ENCODE measurements at regions not wholly inside any gene's neighbourhood (a gene's known extent, or its start where the extent isn't known, plus 50 kb on each side); places are given as distances from the start of the nearest gene placed in this dataset.

- H3K4me3 ChIP-seq (ENCODE audit: insufficient read depth, low read depth, low read length): no peak overlapping the region
- intact Hi-C loops (cut with micrococcal nuclease) (no loop called here), dilution Hi-C loops (cut with HindIII; ENCODE audit: low sequenced_read_pairs, unreplicated experiment) (no loop called here), in situ Hi-C loops (cut with MboI; ENCODE audit: low sequenced_read_pairs) (no loop called here)
- ATAC-seq (ENCODE audit: low read depth) (no peak), DNase-seq (no peak)
- TF ChIP-seq MAZ (IDR thresholded peaks at IDR 0.05; ENCODE audit: borderline replicate concordance, low read depth, low read length) (no peak), FOS (IDR thresholded peaks at IDR 0.05; ENCODE audit: low read depth, low read length) (no peak), BHLHE40 (IDR thresholded peaks at IDR 0.05; ENCODE audit: low read depth, low read length) (no peak), RCOR1 (IDR thresholded peaks at IDR 0.05; ENCODE audit: insufficient replicate concordance, low read length) (no peak), MXI1 (IDR thresholded peaks at IDR 0.05; ENCODE audit: borderline replicate concordance, low read depth, low read length) (no peak), POLR2A (IDR thresholded peaks at IDR 0.05; ENCODE audit: low read depth, low read length) (no peak), MAFK (IDR thresholded peaks at IDR 0.05; ENCODE audit: low read depth, low read length) (no peak), USF2 (IDR thresholded peaks at IDR 0.05; ENCODE audit: low read depth, low read length) (no peak), NFE2L2 (IDR thresholded peaks at IDR 0.05; ENCODE audit: low read depth, low read length) (no peak), CHD1 (IDR thresholded peaks at IDR 0.05; ENCODE audit: low read depth, low read length) (no peak), SMC3 (IDR thresholded peaks at IDR 0.05; ENCODE audit: low read depth, low read length) (no peak), CEBPB (IDR thresholded peaks at IDR 0.05; ENCODE audit: low read depth, low read length) (no peak), CTCF (conservative IDR thresholded peaks at IDR 0.05; ENCODE audit: low read depth, low read length) (no peak), RFX5 (IDR thresholded peaks at IDR 0.05; ENCODE audit: low read depth, low read length) (no peak), ELK1 (IDR thresholded peaks at IDR 0.05; ENCODE audit: borderline replicate concordance, low read depth, low read length) (no peak), RAD21 (IDR thresholded peaks at IDR 0.05; ENCODE audit: low read length) (no peak)
- H3K23ac ChIP-seq (ENCODE audit: low read depth, low read length): no peak overlapping the region
- H3K27ac ChIP-seq (ENCODE audit: insufficient read depth, low read length): no peak overlapping the region
- no peak overlapping the region for H2AK5ac ChIP-seq (ENCODE audit: low read depth, low read length)
- no TSS peak for BruUV-seq (replicated peaks)
- no peak overlapping the region for H2BK5ac ChIP-seq (ENCODE audit: low read depth, low read length, poor library complexity, severe bottlenecking)
- H2BK15ac ChIP-seq (ENCODE audit: low read depth, low read length): no peak overlapping the region
- H3K4me1 ChIP-seq (ENCODE audit: control insufficient read depth, insufficient read depth, low read length): peaks cover 22% of the 10 kb centered on the region
- H3K9me3 ChIP-seq (ENCODE audit: control insufficient read depth, insufficient read depth, low read length): no peaks in the 10 kb centered on the region
- no peaks in the 10 kb centered on the region for H4K20me1 ChIP-seq (ENCODE audit: insufficient read depth, low read length)
- H3K4ac ChIP-seq (ENCODE audit: low read depth, low read length): no peak overlapping the region
- no peaks in the 10 kb centered on the region for H3K79me1 ChIP-seq (ENCODE audit: low read depth in 1 of 2, low read length in 2 of 2)
- no peak overlapping the region for H4K5ac ChIP-seq (ENCODE audit: low read depth, low read length)
- no peak overlapping the region for H2AFZ ChIP-seq (replicated peaks; ENCODE audit: low read length, poor library complexity)
- no peak overlapping the region for H3K9ac ChIP-seq (ENCODE audit: low read depth, low read length)
- no peak overlapping the region for H3K14ac ChIP-seq (replicated peaks; ENCODE audit: low read depth, low read length)
- 91% methylated on average over 10 of the region's 20 CpGs; no CpG with 5 or more reads in 1 of the 2 experiments for WGBS, 2 experiments (ENCODE audit: extremely low coverage in 2 of 2, insufficient read length in 1 of 2)
- no peak overlapping the region for H2AK9ac ChIP-seq (replicated peaks; ENCODE audit: low read depth, low read length, poor library complexity)
- no peak overlapping the region for H3K56ac ChIP-seq (ENCODE audit: extremely low read depth, insufficient read depth, low read length)
- H3K27me3 ChIP-seq (ENCODE audit: control insufficient read depth, insufficient read depth, low read length): no peaks in the 10 kb centered on the region; the same call in 1 of the 2 replicates
- H3K4me2 ChIP-seq (ENCODE audit: low read depth, low read length): no peak overlapping the region
- no peak overlapping the region for H2BK20ac ChIP-seq (ENCODE audit: low read depth, low read length)
- no peak overlapping the region for H2BK120ac ChIP-seq (ENCODE audit: low read depth, low read length)
- no peaks in the 10 kb centered on the region for H3K36me3 ChIP-seq (ENCODE audit: control insufficient read depth, insufficient read depth, low read length)
- no peak overlapping the region for H3K18ac ChIP-seq (ENCODE audit: low read depth, low read length)
- no peak overlapping the region for H4K91ac ChIP-seq (ENCODE audit: insufficient read depth, low read depth, low read length)
- CTCF ChIA-PET: interaction anchor here (0.6 to 0.8 kb wide), 2 partner anchors 38 to 193 kb away, joined by 4 to 5 read pairs; no protein-coding TSS in a partner anchor
- no peak overlapping the region for H4K8ac ChIP-seq (ENCODE audit: low read depth in 2 of 2, low read length in 2 of 2)
- peaks cover 10% of the 10 kb centered on the region for H3K9me1 ChIP-seq (ENCODE audit: insufficient read depth, low read length)
- POLR2A ChIA-PET (ENCODE audit: unreplicated experiment): no interaction called here
Measured at GRCh38 chr3:194875581-194876402, 190.1 kb downstream of the FAM43A start.

All from IMR-90 (cell line).